Vagina (tissue), 2 donors: ENCODE measurements at regions not wholly inside any gene's neighbourhood (a gene's known extent, or its start where the extent isn't known, plus 50 kb on each side); places are given as distances from the start of the nearest gene placed in this dataset.

Experiments
- DNase-seq, 2 donors: peaks; one replicate each; pipeline ENCODE4 v3.0.0-alpha.2; 2017; ENCODE audit errors: extremely low spot score in 2 of 2
- H3K27ac ChIP-seq: fragments of 200-600 bp; sonication (generic); one replicate; pipeline ENCODE4 v1.5.1; 2019
- H3K27me3 ChIP-seq: fragments of 200-600 bp; sonication (generic); one replicate; pipeline ENCODE4 v1.5.1; 2019
- H3K36me3 ChIP-seq, 2 donors: fragments of 200-600 bp; sonication (generic); one replicate each; pipeline ENCODE4 v1.5.1; 2017 to 2019
- H3K4me1 ChIP-seq: fragments of 200-600 bp; sonication (generic); one replicate; pipeline ENCODE4 v1.5.1; 2019
- H3K4me3 ChIP-seq, 2 donors: fragments of 200-600 bp; sonication (generic); 1 replicate in 1 of 2; 2 replicates in 1 of 2; pipeline ENCODE4 v1.5.1; 2016 to 2019
- H3K9me3 ChIP-seq: fragments of 200-600 bp; sonication (generic); one replicate; pipeline ENCODE4 v1.5.1; 2019
- POLR2A ChIP-seq, 2 donors: fragments of 450-650 bp; IDR thresholded peaks; one replicate each; pipeline ENCODE4 v1.6.1; 2017; ENCODE audit warnings: antibody characterized with exemption in 2 of 2, mild to moderate bottlenecking in 2 of 2, moderate library complexity in 2 of 2
- POLR2AphosphoS5 ChIP-seq, 2 donors: sonication (generic); formaldehyde crosslinking; IDR thresholded peaks; one replicate each; pipeline ENCODE4 v1.9.0; 2017; ENCODE audit warnings: antibody characterized with exemption in 2 of 2, mild to moderate bottlenecking in 2 of 2, low read depth in 1 of 2; ENCODE audit not compliant: insufficient read depth in 1 of 2
- intact Hi-C: fragments of 100-400 bp; cut with DNase I; formaldehyde crosslinking; loops from one replicate; pipeline ENCODE4 v1.15.1; 2023
- TF ChIP-seq, protein P1 (sequence below), 3 experiments: fragments of 450-650 bp in 2 of 3; fragments of 200-600 bp in 1 of 3; sonication (generic) in 1 of 3; IDR thresholded peaks; one replicate each; pipeline ENCODE4 v1.5.1; 2017 to 2019; ENCODE audit warnings: antibody characterized with exemption in 3 of 3, mild to moderate bottlenecking in 2 of 3, moderate library complexity in 2 of 3

DNA sequence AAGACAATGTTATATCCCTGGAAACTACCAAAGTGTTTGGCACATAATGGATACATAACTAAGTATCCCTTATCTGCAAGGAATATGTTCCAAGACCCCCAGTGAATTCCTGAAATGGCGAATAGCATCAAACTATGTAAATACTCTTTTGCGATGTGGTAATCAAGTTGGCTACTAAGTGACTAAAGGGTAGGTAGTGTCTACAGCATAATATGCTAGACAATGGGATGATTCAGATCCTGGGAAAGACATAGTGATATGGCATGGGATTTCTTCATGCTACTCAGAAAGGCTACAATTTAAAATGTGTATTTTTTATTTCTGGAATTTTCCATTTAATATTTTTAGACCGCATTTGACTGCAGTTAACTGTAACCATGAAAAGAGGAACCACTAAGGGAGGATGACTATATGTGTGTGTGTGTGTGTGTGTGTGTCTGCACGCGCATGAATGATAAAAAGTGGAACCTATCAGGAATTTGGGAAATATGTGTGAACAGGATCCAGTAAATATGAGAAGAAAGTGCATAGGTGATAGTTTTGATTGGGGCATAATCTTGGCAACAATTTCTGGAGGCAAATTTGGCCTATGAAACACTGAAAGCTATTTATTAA lies 1899.9 kb downstream of the NCAM2 start:
- H3K4me3 ChIP-seq: no peak overlapping the region
- intact Hi-C loops: no loop called here
- H3K9me3 ChIP-seq: no peaks in the 10 kb centered on the region
- H3K36me3 ChIP-seq: no peaks in the 10 kb centered on the region
- H3K27ac ChIP-seq: no peak overlapping the region
- no peak for DNase-seq
- TF ChIP-seq, protein P1, sequence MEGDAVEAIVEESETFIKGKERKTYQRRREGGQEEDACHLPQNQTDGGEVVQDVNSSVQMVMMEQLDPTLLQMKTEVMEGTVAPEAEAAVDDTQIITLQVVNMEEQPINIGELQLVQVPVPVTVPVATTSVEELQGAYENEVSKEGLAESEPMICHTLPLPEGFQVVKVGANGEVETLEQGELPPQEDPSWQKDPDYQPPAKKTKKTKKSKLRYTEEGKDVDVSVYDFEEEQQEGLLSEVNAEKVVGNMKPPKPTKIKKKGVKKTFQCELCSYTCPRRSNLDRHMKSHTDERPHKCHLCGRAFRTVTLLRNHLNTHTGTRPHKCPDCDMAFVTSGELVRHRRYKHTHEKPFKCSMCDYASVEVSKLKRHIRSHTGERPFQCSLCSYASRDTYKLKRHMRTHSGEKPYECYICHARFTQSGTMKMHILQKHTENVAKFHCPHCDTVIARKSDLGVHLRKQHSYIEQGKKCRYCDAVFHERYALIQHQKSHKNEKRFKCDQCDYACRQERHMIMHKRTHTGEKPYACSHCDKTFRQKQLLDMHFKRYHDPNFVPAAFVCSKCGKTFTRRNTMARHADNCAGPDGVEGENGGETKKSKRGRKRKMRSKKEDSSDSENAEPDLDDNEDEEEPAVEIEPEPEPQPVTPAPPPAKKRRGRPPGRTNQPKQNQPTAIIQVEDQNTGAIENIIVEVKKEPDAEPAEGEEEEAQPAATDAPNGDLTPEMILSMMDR (IDR thresholded peaks at IDR 0.05): no peak
- TF ChIP-seq POLR2AphosphoS5 (IDR thresholded peaks at IDR 0.05; ENCODE audit: insufficient read depth in 1 of 2, low read depth in 1 of 2): no peak
- TF ChIP-seq POLR2A (IDR thresholded peaks at IDR 0.05): no peak
- H3K27me3 ChIP-seq: no peaks in the 10 kb centered on the region
- no peaks in the 10 kb centered on the region for H3K4me1 ChIP-seq

DNA sequence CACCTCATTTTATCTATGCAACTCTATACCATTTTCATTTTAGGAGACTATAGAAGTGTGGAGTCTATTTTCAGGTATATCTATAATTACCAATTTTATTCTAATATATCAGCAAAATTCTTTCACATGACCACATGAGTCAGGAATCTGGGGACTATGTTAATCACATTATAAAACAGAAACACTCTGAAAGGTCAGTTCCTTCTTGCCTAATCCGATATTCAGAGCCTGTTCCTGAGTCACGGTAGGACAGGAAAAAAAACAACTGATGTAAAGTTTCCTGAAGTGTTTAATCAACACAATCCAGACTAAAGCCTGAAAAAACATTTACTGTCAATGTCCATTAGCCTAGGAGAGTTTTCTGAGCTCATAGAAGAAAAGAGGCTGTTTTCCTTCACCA lies 1902.3 kb downstream of the NCAM2 start:
- H3K4me1 ChIP-seq: no peaks in the 10 kb centered on the region
- TF ChIP-seq POLR2AphosphoS5 (IDR thresholded peaks at IDR 0.05; ENCODE audit: insufficient read depth in 1 of 2, low read depth in 1 of 2) (no peak), POLR2A (IDR thresholded peaks at IDR 0.05) (no peak)
- TF ChIP-seq, protein P1 (IDR thresholded peaks at IDR 0.05): no peak
- no peaks in the 10 kb centered on the region for H3K27me3 ChIP-seq
- H3K36me3 ChIP-seq: no peaks in the 10 kb centered on the region
- no peak overlapping the region for H3K4me3 ChIP-seq
- no peak for DNase-seq
- H3K27ac ChIP-seq: no peak overlapping the region
- intact Hi-C loops: no loop called here
- H3K9me3 ChIP-seq: no peaks in the 10 kb centered on the region

DNA sequence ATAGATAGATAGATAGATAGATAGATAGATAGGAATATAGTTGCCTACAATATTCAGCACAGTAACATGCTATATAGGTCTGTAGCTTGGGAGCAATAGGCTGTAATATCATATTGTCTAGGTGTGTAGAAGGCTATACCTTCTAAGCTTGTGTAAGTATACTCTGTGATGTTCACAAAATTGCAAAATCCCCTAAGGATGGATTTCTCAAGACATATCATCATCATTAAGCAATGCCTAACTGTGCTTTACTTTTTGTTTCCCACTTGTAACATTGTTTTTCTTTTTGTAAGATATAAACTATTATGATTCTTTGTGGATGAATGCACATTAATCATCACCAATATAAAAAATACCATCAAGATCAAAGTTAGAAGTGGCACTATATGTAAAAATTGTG lies 1905.6 kb downstream of the NCAM2 start:
- H3K4me3 ChIP-seq: no peak overlapping the region
- DNase-seq: no peak
- no peaks in the 10 kb centered on the region for H3K27me3 ChIP-seq
- no peaks in the 10 kb centered on the region for H3K9me3 ChIP-seq
- TF ChIP-seq, protein P1 (IDR thresholded peaks at IDR 0.05): no peak
- TF ChIP-seq POLR2A (IDR thresholded peaks at IDR 0.05) (no peak), POLR2AphosphoS5 (IDR thresholded peaks at IDR 0.05; ENCODE audit: insufficient read depth in 1 of 2, low read depth in 1 of 2) (no peak)
- H3K4me1 ChIP-seq: no peaks in the 10 kb centered on the region
- intact Hi-C loops: no loop called here
- H3K36me3 ChIP-seq: no peaks in the 10 kb centered on the region
- H3K27ac ChIP-seq: no peak overlapping the region

DNA sequence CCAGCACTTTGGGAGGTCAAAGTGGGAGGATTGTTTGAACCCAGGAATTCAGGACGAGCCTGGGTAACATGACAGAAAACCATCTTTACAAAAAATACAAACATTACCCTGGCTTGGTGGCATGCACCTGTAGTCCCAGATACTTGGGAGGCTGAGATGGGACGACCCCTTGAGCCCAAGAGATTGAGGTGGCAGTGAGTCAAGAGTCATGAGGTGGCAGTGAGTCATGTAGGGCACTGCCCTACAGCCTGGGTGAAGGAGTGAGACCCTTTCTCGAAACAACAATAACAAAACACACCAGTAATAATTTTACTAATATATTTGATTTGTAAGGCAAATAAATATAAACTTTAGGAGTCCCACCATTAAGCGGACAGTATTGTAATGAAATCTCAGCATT lies 1906.2 kb downstream of the NCAM2 start:
- intact Hi-C loops: no loop called here
- Histone ChIP-seq H3K27ac (no peak overlapping the region), H3K4me3 (no peak overlapping the region), H3K4me1 (no peaks in the 10 kb centered on the region), H3K27me3 (no peaks in the 10 kb centered on the region), H3K36me3 (no peaks in the 10 kb centered on the region), H3K9me3 (no peaks in the 10 kb centered on the region)
- TF ChIP-seq POLR2A (IDR thresholded peaks at IDR 0.05): no peak
- TF ChIP-seq POLR2AphosphoS5 (IDR thresholded peaks at IDR 0.05; ENCODE audit: insufficient read depth in 1 of 2, low read depth in 1 of 2): no peak
- TF ChIP-seq, protein P1 (IDR thresholded peaks at IDR 0.05): no peak
- DNase-seq: no peak

DNA sequence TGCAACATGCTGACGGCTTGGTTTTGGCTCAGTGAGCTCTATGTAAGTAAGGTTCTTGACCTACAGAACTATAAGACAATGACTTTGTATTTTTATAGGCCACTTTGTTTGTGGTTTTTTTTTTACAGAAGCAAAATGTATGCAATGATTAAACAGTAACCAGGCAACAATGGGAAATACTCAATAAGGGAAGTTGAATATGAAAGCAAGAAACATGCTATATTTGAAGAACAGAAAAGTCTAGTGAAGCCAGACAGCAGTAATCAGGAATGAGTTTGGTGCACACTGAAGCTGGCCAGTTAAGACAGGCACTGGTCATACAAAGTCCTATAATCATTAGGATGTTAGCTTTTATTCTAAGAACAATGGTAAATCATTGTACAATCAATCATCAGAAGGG lies 1926.8 kb downstream of the NCAM2 start:
- Histone ChIP-seq H3K27ac (no peak overlapping the region), H3K4me3 (no peak overlapping the region), H3K9me3 (no peaks in the 10 kb centered on the region), H3K27me3 (no peaks in the 10 kb centered on the region), H3K4me1 (no peaks in the 10 kb centered on the region), H3K36me3 (no peaks in the 10 kb centered on the region)
- TF ChIP-seq, protein P1 (IDR thresholded peaks at IDR 0.05): no peak
- TF ChIP-seq POLR2AphosphoS5 (IDR thresholded peaks at IDR 0.05; ENCODE audit: insufficient read depth in 1 of 2, low read depth in 1 of 2): no peak
- no peak for TF ChIP-seq POLR2A (IDR thresholded peaks at IDR 0.05)
- intact Hi-C loops: loop anchor here (5.0 kb wide), 1 partner anchor 762 kb away; no protein-coding TSS in a partner anchor
- no peak for DNase-seq
